Cardiac fibroblast (primary cell): ENCODE measurements at regions not wholly inside any gene's neighbourhood (a gene's known extent, or its start where the extent isn't known, plus 50 kb on each side); places are given as distances from the start of the nearest gene placed in this dataset.

Experiments used
- DNase-seq, 2 donors: peaks; one replicate each; pipeline versions ENCODE4 v3.0.0 to v3.0.0-alpha.2; 2010; ENCODE audit warnings: low read depth in 2 of 2
- H3K4me3 ChIP-seq, 2 donors: replicated peaks in 1 of 2; 1 replicate in 1 of 2; 2 replicates in 1 of 2; pipeline ENCODE4 v1.5.1; 2011; ENCODE audit warnings: low read depth in 2 of 2, low read length in 2 of 2, mild to moderate bottlenecking in 2 of 2, moderate library complexity in 1 of 2
- TF ChIP-seq, protein P1 (sequence below): IDR thresholded peaks from one replicate; pipeline ENCODE4 v1.5.1; 2011; ENCODE audit warnings: low read depth, mild to moderate bottlenecking, low read length, inconsistent platforms

DNA sequence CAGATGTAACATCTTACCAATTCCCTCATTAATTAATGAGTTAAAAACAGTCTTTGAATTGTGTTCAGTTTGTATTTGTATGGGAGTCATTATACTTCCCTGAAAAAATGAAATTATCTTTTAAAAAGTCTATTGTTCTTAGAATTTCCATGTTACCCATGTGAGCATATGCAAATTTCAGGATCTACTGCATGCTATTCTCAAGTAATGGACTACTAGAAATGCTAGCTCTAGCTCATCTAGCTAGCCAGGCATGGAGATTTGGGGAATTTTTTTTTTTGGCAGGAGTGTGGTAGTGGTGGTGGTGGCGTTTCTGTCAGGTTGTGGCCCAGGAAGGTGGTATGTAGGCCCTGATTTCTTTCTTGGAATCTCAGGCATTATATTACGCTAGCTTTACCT lies 218.4 kb downstream of the AEBP2 start:
- TF ChIP-seq, protein P1, sequence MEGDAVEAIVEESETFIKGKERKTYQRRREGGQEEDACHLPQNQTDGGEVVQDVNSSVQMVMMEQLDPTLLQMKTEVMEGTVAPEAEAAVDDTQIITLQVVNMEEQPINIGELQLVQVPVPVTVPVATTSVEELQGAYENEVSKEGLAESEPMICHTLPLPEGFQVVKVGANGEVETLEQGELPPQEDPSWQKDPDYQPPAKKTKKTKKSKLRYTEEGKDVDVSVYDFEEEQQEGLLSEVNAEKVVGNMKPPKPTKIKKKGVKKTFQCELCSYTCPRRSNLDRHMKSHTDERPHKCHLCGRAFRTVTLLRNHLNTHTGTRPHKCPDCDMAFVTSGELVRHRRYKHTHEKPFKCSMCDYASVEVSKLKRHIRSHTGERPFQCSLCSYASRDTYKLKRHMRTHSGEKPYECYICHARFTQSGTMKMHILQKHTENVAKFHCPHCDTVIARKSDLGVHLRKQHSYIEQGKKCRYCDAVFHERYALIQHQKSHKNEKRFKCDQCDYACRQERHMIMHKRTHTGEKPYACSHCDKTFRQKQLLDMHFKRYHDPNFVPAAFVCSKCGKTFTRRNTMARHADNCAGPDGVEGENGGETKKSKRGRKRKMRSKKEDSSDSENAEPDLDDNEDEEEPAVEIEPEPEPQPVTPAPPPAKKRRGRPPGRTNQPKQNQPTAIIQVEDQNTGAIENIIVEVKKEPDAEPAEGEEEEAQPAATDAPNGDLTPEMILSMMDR: no peak
- no peak for DNase-seq
- H3K4me3 ChIP-seq: no peak overlapping the region

DNA sequence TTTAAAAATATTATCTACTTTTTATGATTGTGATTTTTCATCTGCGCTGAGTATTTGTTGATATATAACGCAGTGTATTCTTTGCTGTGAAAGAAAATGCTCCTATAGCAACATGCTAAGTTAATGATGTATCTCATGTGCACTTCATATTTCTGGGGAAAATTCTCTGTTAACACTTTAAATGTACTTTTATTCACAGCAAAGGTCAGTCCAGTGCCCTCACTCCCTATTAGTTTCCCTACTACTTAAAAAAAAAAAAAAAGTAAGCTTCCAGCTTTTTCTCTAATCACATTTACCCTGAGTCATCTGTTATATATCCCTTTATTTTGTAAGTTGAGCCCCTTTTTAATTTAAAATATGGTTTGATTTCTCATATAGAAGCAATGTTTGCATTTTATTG lies 219.8 kb downstream of the AEBP2 start:
- no peak overlapping the region for H3K4me3 ChIP-seq
- DNase-seq: no peak
- TF ChIP-seq, protein P1: no peak

DNA sequence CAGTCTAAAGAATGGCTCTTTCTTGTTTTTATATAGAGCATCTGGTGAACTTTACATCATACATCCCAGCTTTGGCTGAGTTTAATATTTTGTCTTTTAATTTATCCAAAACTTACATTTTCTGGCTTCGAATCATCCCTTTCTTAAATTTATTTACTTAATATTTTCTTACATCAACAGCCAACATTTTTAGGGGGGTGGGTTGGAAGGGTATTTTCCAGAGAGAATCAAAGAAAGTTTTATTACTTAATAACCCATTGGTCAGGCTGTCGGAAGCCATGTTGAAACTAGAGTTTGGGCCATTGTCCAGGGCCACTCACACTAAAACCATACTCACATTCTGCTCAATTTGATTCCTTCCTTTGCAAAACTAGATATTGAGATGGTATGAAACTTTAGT lies 220.2 kb downstream of the AEBP2 start:
- no peak for DNase-seq
- TF ChIP-seq, protein P1: no peak

DNA sequence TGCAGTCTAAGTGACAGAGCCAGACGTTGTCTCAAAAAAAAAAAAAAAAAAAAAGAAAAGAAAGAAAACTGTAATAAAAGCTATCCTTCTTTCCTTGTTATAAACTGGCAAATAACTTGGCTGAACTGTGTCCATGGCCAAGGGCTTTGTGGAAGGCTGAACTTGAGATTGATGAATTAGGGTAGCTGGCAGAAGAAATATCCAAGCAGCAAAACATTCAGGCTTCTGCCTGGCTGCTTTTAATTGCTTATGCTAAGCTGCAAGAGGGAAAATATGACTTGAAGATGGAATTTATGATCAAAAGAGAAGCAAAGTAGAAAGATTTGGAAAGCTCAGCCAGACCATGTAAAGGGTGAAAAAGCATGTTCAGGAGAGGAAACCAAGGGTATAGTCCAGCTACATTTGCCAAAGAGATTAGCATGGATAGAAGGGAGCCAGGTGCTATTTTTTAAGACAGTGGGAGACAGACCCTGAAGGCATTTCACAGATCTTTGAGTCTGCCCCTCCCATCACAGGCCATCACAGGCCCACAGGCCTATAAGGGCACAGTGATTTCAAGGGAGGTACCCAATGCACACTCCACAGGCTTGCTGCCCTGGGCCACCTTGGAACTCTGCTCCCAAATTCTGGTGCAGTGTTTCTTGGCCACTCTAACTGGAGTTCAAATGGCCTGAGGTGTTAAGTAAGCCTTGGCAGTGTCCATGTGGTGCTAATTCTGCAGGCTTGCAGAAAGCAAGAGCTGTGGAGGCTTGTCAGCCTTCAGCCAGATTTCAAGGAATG lies 226.0 kb downstream of the AEBP2 start:
- no peak for DNase-seq
- H3K4me3 ChIP-seq: no peak overlapping the region
- TF ChIP-seq, protein P1: no peak

More for the DNA sequence above, 220.2 kb downstream of the AEBP2 start:
- H3K4me3 ChIP-seq: no peak overlapping the region

DNA sequence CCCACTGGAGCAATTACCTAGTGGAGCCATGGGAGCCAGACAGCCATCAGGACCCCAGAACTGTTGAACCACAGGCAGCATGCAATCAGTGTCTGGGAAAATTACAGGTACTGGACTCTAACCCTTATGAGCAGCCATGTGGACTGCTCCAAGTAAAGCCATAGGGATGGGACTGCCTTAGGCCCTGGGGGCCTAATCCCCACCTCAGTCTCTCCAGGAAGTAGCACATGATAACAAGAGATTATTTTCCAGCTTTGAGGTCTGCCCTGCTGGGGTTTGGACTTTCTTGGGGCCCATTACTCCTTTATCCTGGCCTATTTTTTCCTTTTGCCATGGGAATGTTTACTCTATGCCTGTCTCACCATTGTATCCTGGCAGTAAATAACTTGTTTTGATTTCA lies 226.8 kb downstream of the AEBP2 start:
- no peak for DNase-seq
- no peak overlapping the region for H3K4me3 ChIP-seq
- TF ChIP-seq, protein P1: no peak

DNA sequence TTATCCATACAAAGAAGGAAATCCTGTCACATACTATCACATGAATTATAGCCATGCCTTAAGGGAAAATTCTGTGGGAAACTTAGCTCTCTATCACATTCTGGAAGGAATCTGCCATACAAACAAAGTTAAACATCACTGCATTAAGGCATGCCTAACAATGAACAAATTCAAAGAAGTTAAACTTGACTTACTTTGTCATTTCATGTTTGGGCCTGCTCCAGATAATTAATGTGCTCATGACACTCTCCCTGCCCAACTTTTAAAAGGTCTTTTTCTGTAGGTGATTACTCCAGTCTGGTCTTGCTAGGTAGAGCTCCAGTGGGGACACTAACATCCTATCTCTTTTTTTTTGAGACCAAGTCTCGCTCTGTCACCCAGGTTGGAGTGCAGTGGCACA lies 230.5 kb downstream of the AEBP2 start:
- no peak overlapping the region for H3K4me3 ChIP-seq
- TF ChIP-seq, protein P1: no peak

DNA sequence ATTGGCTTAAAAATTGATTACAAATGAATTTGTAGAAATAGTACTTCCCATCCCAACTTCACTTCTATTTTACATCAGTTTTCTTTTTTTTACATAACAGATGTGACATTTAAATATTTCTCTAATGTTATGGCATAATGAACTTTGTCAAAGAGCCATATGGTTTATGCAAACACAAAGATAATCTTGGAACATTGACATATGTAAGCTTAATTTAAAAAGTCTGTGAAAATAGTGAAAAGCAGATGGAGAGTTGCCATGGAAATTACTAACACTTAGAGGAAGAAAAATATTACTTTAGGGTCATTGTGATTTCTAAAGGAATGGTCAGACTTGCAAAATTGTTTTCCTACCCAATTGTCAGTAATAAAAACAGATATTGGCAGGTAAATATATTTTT lies 232.4 kb downstream of the AEBP2 start:
- peak in 1 of 2 donors; percentile 19 for DNase-seq
- TF ChIP-seq, protein P1: no peak
- no peak overlapping the region for H3K4me3 ChIP-seq

More for the DNA sequence above, 230.5 kb downstream of the AEBP2 start:
- no peak for DNase-seq
